HT-29 (cell line): ENCODE measurements at regions not wholly inside any gene's neighbourhood (a gene's known extent, or its start where the extent isn't known, plus 50 kb on each side); places are given as distances from the start of the nearest gene placed in this dataset.
"Not testable (repeated sequence)": the region's sequence is repeated elsewhere in the genome, so short reads cannot be mapped to it uniquely, and the experiment has no call there.

ENCODE experiments used
- DNase-seq: peaks from one replicate; pipeline ENCODE4 v3.0.0-alpha.2; 2015; ENCODE audit warnings: low spot score

DNA sequence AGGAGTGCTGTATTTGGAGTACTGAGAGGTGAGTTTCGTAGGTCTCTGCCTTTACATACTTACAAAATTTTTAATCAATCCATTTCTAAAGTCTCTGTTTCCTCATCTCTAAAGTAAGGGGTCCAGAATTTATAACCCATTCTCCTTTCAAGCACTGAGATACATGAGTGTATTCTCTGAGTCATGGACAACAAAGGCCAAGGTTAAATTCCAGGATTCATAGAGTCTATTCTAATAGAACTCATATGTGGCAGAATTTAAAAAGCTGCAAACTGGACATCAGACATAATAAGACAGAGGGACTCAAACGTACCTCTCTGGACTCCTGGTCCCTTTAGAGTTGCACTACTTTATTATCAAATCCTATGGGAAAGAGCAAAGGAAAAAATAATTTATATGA is 112.5 kb upstream of the SLIT3 start:
- no peak for DNase-seq

DNA sequence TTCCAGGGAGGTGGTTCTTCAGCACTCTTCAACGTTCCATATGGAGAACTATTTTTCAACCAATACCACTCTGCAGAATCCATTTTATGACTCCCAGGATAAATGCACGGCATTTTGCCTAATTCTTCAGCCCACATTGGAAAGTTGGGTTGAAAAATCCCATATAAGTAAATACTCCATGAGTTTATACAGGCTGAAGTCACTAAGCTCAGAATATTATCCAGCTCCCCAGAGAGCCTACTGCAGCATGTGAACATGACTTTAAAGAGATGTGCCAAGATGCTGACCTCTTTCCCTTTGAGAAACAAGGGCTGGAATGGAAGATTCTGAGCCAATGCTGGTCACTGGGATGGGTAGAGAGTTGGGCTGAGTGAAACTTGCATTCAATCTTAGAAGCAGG is 111.9 kb upstream of the SLIT3 start:
- DNase-seq, result no peak

DNA sequence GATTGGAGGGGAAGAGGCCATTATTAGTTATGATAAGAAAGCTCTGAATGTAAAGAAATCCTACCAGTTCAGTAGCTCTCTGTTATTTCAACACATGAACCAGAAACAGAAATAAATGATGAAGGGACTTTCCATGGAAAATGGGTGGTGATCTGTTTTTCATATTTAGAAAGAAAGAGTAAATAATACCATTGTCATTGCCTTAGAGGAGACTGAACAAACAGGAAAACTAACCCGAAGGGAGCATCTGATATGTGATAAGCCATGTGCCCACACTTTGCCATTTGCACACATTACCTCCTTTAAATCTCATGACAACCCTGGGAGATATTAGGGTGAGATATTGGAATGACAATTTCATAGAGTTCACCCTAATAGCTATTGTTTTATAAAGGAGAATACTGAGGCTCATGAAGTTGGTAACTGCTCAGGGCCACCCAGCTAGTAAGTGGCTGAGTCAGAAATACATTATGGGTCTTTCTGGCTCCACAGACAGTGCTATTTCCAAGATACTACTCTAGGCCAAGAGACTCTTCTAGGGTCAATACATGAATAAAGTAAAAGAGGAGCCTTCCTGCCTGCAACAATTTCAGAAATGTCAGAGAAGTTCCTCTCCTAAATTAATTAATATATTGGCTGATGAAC is 111.0 kb upstream of the SLIT3 start:
- DNase-seq, result no peak

DNA sequence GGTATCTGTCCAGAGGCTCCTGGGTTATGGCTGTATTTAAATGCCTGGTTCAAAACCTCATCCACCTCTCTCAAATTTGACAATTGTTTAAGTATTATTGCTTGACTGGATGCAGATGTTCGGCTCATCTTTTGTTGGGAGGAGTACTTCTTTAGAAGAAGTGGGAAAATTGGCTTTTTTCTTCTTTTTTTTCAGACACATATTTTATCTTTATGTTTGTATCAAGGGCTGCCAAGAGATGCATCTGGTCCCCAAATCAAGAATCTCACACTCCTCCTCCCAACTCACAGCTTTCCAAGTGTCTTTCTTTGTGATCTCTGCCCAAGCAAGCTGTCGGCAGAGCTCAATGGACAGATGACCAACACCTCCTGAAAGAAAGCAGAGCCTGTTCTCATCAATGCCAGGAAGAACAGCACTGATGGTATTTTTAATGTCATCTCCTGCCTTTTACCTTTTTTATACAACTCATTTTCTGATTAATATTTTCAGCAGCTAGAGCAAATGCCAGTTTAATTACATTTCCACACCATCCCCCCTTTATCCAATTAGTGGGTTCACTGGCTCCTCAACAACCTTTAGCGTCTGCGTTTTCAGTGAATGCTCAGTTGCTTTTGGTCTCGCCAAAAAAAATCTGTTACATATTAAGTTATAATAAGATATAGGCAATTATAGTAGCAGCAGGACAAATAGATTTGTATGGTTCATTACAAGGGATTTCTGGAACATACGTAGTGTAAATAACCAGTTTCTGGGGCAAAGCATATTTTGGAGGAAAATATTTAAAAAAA is 110.3 kb upstream of the SLIT3 start:
- no peak for DNase-seq

DNA sequence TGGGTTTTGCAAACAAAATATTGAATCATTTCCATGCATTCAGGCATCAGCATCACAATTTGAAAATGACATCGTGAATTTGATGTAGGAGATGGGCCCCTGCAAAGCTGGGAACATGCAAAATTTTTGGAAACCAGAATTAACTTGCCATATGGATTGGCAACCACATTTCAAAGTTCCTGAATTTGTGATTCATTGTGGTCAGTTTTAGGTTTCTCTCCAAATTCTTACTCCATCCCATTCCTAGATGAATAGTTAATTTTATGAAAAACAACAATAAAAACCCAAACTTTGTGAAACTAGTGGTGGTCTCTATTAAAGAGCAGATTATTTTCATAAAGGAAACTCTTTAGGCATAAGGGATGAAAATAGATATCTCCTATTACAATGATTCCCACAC is 107.8 kb upstream of the SLIT3 start:
- no peak for DNase-seq

DNA sequence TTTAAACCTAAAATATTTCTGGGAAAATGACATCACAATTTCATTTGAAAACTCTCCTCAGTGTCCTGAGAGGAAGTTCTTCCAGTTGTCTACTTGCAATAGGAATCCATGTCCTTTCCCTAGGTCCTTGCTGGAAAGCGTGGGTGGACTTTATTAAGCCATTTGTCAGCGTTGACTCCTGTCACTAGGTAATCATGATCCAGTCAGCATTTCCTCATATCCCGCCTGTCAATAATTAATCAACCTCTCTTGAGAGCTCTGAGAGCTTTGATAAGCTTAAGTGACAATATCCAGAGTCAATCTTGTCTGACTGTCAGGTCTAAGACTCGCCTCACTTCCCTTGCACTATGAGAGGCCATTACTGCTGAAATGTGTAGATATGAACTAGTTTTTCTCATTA is 107.2 kb upstream of the SLIT3 start:
- DNase-seq, result peak; percentile 45

DNA sequence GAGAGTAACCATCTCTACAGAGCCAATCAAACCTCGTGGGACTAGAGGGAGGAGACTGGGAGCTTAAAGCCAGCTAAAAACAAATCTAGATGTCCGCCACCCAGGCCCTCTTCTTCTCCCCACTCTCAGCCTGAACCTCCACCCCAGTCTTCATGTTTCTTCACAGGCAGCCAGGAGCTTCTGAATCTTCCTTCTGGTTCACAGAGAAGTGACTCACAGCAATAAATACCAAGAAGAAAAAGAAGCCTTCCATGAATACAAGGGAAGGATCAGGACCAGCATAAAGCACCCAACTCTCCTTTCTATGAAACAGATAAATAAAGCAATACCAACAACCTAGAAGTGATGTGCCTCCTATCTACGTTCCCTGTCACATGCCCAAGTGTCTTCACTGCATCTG is 103.3 kb upstream of the SLIT3 start:
- no peak for DNase-seq

DNA sequence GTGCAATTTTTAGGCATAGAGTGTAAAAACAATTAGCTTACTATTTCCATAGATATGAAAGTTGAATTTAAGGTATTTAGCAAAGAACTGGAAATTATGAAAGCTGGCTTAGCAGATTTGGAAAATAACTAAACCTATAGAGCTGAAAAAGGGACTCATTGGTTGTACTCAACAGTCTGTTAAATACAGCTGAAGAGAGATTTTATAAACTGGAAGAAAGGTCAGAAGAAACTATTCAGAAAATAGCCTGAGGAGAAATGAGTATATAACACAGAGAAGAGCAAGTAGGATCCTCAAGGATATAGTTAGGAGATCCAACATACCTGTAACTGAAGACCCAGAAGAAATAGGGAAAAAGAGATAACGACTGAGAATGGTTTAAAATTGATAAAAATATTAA is 97.6 kb upstream of the SLIT3 start:
- no peak for DNase-seq

DNA sequence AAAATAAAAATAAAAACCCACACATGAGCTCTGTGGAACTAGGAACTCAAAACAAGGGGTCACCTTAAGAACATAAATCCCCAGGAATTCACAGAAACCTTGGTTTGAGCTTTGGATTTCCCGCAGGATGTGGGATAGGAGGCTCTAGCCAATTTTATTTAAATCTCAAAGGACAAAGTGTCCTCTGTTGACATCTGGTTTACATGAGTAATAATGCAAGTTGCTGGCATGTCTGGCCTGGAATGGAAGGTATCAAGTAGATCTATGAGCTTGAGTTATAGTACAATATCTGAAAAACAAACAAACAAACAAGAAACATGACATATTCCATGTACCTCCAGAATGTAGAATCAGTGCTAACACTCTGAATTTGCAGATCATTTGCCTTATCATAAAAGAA is 94.2 kb upstream of the SLIT3 start:
- DNase-seq, result no peak

DNA sequence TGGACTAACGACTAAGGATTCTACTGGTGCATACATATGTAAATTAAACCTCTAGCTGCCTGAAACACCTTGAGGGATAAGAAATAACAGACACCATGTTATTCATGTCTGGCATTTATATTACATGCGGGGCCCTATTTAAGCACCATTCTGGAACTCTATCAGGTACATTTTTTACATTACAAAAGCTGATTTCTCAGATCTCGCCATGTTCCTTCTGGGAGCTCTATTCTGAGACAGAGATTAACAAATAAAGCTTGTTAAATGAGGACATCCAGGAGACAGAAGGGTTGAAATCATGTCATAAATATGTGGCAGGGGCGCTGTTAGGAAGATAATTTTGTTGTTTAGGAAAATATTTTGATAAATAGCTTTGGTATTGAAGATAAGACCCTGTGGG is 93.4 kb upstream of the SLIT3 start:
- DNase-seq, result no peak

DNA sequence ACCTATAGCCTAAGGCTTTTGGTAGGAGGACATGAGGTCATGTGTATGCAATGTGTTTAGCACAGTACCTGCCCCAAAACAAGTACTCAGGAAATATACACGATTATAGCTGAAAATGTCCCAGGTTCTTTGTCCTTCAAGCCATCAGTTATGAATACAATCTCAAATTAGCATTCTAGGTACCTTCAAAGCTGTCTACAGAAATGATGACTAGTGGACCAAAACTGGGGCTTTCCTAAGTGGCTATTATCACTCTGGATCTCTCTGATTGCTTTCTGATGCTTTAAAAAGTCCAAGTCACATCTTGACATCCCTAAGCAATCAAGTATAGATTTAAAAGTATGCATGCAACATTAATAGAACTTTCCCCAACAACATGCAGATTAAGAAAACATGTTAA is 93.0 kb upstream of the SLIT3 start:
- DNase-seq, result no peak

DNA sequence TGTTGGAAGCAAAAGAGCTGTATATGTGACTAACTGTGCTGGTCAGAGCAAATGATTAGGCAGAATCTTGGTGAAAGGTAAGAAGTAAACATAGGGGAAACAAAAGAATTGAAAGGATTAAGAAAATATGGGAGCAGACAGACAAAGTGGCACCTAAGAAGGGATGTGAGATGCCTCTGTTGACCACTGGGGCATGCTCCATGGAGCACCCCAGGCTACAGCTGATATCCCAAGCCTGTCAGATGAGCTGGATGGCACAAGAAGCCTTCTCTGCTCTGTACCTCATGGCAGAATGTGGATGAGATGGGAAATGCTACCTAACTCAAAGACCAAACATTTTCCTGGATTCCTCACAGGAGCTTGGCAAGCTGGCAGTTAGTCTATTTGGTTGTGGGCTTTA is 89.3 kb upstream of the SLIT3 start:
- no peak for DNase-seq

DNA sequence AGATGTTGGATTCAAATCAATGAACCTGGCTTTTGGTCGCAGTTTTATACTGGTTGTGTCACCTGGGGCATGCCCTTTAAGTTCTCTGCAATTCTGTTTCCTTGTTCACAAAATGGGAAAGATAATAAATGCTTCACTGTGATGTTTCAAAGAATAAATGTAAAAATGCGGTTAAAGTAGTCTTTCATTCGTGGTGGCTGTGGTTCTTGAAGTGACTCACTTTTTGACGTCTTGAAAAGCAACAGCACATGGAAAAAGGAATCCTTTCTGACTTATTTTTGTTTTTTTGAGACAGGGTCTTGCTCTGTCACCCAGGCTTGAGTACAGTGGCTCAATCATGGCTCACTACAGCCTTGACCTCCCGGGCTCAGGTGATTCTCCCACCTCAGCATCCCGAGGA is 88.4 kb upstream of the SLIT3 start:
- DNase-seq, result no peak

DNA sequence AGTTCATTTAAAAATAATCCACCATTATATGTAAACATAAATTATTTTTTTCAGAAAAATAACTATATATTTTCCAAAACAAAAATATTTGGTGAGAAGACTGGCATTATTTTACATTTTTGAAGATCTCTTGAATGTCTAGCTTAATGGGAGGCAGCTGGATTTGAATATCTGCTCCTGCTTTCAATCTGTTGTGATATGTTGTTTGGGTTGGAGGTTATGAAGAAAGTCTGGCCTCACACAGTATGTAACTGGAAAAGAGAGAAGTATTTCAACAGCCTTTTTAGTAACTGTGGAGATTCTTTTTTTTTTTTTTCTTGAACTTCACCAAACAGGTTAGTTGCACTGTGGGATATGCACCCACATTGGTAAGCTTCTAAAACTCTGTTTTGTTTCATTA is 84.7 kb upstream of the SLIT3 start:
- DNase-seq, result no peak

DNA sequence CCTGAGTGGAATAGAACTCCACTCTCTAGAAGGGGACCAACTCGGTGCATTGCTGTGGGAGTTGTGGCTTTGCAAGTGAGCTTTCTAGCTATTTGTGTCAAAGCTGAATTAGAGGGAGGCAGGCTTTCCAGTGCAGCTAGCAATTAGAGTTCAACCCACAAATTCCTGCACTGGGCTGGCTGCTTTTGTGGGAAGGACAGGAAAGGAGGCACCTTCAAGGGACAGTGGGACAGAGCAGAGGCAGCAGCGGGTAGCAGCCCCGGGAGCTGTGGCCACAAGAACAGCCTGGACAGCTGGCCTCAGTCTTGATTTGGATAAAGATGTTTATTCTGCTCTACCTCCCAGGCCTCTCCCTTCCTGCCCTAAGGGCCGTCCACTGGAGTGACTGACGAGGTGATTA is 83.7 kb upstream of the SLIT3 start:
- no peak for DNase-seq

DNA sequence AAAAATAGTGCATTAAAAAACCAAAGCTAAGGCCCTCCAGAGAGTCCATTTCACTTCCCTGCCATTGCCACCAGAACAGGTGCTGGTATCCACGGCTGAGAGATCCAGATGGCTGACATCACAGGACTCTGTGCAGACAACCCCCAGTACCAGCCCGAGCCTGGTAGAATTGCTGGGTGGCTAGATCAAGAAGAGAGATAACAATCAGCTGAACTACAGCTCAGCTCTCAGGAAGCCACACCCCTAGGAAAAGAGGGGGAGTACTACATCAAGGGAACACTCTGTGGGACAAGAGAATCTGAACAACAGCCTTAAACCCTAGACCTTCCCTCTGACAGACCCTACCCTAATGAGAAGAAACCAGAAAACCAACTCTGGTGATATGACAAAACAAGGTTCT is 73.8 kb upstream of the SLIT3 start:
- peak; percentile 8 for DNase-seq

DNA sequence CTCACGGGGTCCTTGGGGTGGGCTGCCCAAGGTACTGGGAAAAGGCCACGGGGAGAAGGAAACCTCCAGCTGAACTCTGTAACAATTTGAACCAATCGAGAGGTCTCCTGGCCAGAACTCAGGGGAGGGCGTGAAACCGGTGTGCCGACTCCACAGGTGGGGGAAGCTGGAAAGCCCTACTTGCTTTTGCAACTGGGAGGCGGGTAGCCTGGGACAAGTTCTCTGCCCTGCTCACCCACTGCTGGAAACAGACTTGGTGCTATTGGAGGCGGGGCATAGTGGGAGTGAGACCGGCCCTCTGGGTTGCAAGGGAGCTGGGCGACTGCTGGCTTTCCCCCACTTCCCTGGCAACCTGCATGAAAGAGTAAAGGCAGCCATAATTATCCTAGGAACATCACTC is 73.2 kb upstream of the SLIT3 start:
- no peak for DNase-seq

DNA sequence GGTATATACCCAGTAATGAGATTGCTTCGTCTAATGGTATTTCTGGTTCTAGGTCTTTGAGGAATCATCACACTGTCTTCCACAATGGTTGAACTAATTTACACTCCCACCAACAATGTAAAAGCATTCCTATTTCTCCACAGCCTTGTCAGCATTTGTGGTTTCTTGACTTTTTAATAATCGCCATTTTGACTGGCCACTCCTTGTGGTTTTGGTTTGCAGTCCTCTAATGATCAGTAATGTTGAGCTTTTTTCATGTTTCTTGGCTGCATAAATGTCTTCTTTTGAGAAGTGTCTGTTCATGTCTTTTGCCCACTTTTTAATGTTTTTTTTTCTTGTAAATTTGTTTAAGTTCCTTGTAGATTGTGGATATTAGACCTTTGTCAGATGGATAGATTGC is 70.9 kb upstream of the SLIT3 start:
- not testable (repeated sequence) for DNase-seq

DNA sequence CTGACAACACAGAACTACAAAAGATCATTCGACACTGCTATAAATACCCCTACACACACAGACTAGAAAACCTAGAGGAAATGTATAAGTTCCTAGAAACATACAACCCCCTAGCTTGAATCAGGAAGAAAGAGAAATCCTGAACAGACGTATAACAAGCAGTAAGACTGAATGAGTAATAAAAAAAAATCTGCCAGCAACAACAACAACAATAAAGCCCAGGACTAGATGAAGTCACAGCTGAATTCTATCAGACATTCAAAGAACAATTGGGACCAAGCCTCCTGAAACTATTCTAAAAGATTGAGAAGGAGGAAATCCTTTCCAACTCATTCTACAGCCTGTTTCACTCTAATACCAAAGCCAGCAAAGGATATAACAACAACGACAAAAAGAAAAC is 68.2 kb upstream of the SLIT3 start:
- no peak for DNase-seq

DNA sequence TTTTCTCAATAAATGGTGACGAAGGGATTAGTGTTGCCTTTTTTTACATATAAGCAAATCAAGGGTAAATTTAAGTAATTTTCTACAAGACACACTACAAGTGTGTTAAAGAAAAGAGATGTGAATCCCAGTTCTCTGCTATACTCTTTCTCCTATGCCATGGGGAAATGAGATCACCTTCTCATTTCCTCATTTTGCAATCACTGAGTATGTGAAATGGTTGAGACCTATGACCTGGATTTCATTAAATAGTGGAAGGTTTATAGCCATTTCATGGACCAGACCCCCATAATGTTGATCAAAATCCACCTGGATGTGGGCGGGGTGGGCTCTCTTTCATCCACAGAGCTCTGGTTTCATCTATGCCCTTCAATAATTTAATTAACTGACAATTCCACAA is 66.9 kb upstream of the SLIT3 start:
- no peak for DNase-seq

DNA sequence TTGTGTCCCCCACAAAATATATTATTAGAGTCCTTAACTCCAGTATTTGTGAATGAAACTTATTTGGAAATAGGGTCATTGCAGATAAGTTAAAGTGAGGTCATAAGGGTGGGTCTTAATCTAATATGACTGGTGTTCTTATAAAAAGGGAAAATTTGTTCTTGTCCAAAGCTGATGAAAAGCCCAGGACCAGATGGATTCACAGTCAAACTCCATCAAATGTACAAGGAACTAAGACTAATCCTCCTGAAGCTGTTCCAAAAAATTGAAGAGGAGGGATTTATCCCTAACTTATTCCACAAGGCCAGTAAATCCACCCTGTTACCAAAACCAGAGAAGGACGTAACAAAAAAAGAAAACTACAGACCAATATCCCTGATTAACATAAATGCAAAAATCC is 56.4 kb upstream of the SLIT3 start:
- DNase-seq, result no peak

DNA sequence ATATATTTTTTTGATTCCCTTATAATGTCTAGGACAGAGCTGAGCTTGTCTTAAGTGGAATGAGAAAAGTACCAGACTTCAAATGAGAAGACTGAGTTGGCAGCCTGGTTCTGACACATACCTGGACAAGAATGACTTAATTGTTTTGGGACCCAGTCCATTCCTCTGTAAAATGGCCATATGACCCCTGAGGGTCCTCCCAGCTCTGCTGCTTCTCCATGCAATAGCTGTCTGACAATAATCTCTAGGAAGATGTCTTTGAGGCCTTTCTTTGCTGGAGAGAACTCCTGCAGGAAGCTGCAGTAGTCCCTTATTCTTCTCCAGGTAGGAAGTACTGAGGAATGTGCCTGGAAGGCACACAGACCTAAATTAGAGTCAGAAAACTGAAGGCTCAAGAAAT is 55.9 kb upstream of the SLIT3 start:
- DNase-seq, result no peak

DNA sequence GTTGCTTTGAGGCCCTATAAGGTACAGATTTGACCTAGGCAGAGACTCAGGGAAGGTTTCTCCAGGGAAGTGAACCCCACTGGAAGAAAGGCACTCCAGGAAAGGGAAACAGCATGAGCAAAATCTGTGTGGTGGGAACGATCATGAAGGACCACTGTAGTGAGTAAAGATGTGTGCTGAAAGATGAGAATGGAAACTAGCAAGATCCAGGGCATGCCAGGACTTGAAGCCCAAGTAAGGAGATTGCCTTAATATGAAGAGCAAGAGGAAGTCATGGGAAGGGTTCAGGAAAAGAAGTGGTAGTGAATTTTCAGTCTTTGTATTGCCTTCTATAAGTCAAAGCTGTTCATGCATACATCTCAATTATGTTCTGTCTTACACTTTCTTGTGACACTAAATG is 55.2 kb upstream of the SLIT3 start:
- no peak for DNase-seq

DNA sequence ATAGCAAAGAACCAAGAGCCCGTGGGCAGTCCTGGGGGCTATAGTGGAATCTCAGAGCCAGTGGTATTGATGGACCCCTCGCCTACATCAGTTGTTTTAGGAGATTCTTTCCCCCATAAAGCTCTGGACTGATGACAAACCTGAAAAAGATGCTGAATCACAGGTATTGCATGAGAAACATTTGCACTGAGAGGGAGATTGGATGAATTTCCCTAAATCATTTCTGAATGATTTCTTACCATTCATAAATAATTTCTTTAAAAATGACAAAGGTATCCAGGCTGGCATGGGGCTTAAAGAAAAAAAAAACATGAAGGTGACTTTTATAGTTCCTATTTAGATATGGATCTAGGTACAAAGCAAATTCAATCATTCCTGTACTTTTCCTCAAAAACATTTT is 54.0 kb upstream of the SLIT3 start:
- DNase-seq, result no peak
